IPS DF 19.7 (cell line): ENCODE measurements at regions not wholly inside any gene's neighbourhood (a gene's known extent, or its start where the extent isn't known, plus 50 kb on each side); places are given as distances from the start of the nearest gene placed in this dataset.
"Not testable (repeated sequence)": the region's sequence is repeated elsewhere in the genome, so short reads cannot be mapped to it uniquely, and the experiment has no call there.

Experiments used
- DNase-seq: peaks from one replicate; pipeline ENCODE4 v3.0.0-alpha.2; 2013; ENCODE audit warnings: low read depth, low spot score

- no peak for DNase-seq
Measured at GRCh38 chr4:124104628-124105027, 607.9 kb downstream of the ANKRD50 start.

GRCh38 chr4:124105212-124105611 lies 607.3 kb downstream of the ANKRD50 start:
- no peak for DNase-seq

- no peak for DNase-seq
Measured at GRCh38 chr4:124111411-124111810, 601.1 kb downstream of the ANKRD50 start.

GRCh38 chr4:124111922-124112321 lies 600.6 kb downstream of the ANKRD50 start:
- peak; percentile 38 for DNase-seq

- DNase-seq = no peak
Measured at GRCh38 chr4:124118061-124118460, 594.5 kb downstream of the ANKRD50 start.

GRCh38 chr4:124121461-124121971 lies 591.0 kb downstream of the ANKRD50 start:
- no peak for DNase-seq

- DNase-seq = no peak
Measured at GRCh38 chr4:124123181-124123580, 589.4 kb downstream of the ANKRD50 start.

- DNase-seq = no peak
Measured at GRCh38 chr4:124123721-124124120, 588.8 kb downstream of the ANKRD50 start.

GRCh38 chr4:124131324-124131723 lies 581.2 kb downstream of the ANKRD50 start:
- DNase-seq = not testable (repeated sequence)

GRCh38 chr4:124132161-124132560 lies 580.4 kb downstream of the ANKRD50 start:
- no peak for DNase-seq

- DNase-seq = no peak
Measured at GRCh38 chr4:124133753-124134152, 578.8 kb downstream of the ANKRD50 start.

GRCh38 chr4:124135409-124135813 lies 577.1 kb downstream of the ANKRD50 start:
- DNase-seq = no peak

GRCh38 chr4:124139044-124139443 lies 573.5 kb downstream of the ANKRD50 start:
- DNase-seq = no peak

GRCh38 chr4:124143632-124144031 lies 568.9 kb downstream of the ANKRD50 start:
- no peak for DNase-seq

GRCh38 chr4:124144238-124144654 lies 568.3 kb downstream of the ANKRD50 start:
- no peak for DNase-seq

- no peak for DNase-seq
Measured at GRCh38 chr4:124146068-124146467, 566.5 kb downstream of the ANKRD50 start.

- DNase-seq = no peak
Measured at GRCh38 chr4:124151031-124151430, 561.5 kb downstream of the ANKRD50 start.

- DNase-seq = no peak
Measured at GRCh38 chr4:124152132-124152531, 560.4 kb downstream of the ANKRD50 start.

GRCh38 chr4:124155239-124155638 lies 557.3 kb downstream of the ANKRD50 start:
- DNase-seq = no peak

GRCh38 chr4:124157396-124158083 lies 555.0 kb downstream of the ANKRD50 start:
- DNase-seq = no peak

- DNase-seq = no peak
Measured at GRCh38 chr4:124163401-124163800, 549.1 kb downstream of the ANKRD50 start.

GRCh38 chr4:124167602-124168001 lies 544.9 kb downstream of the ANKRD50 start:
- no peak for DNase-seq

GRCh38 chr4:124169524-124169923 lies 543.0 kb downstream of the ANKRD50 start:
- not testable (repeated sequence) for DNase-seq

GRCh38 chr4:124173912-124174311 lies 538.6 kb downstream of the ANKRD50 start:
- no peak for DNase-seq
